ENCODE measurements at regions not wholly inside any gene's neighbourhood (a gene's known extent, or its start where the extent isn't known, plus 50 kb on each side); places are given as distances from the start of the nearest gene placed in this dataset.

DNA sequence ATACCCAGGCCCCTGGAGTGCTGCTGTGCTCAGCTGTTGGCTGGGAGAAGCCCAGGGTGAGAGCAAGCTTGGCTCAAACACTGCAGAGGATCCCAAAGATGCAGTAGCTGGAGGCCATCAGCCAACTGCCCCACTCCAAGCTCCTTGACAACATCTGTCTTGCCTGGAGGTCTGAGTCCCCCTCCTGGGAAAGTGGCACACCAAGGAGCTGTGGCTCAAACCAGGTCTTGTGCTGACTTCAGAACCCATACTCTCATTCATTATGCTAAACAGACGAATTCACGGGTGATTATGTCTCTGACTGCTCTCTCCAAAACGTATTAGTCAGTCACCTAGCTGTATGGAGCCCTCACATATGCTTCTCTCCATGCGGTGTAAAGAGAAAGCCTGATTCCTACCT is 206.1 kb downstream of the TTC32 start:
- H3K36me3 ChIP-seq = no peaks in the 10 kb centered on the region
- H3K9me3 ChIP-seq = peaks cover 0 to 24% (median 10%) of the 10 kb centered on the region in 11 donors
- intact Hi-C loops (cut with DNase I) = no loop called here
- WGBS, 2 donors = 73 to 78% methylated on average over 4 of the region's 4 CpGs
- H3K4me3 ChIP-seq = no peak overlapping the region
- ATAC-seq (no peak), DNase-seq (no peak)
- no peaks in the 10 kb centered on the region for H3K27me3 ChIP-seq
- TF ChIP-seq, protein P1, sequence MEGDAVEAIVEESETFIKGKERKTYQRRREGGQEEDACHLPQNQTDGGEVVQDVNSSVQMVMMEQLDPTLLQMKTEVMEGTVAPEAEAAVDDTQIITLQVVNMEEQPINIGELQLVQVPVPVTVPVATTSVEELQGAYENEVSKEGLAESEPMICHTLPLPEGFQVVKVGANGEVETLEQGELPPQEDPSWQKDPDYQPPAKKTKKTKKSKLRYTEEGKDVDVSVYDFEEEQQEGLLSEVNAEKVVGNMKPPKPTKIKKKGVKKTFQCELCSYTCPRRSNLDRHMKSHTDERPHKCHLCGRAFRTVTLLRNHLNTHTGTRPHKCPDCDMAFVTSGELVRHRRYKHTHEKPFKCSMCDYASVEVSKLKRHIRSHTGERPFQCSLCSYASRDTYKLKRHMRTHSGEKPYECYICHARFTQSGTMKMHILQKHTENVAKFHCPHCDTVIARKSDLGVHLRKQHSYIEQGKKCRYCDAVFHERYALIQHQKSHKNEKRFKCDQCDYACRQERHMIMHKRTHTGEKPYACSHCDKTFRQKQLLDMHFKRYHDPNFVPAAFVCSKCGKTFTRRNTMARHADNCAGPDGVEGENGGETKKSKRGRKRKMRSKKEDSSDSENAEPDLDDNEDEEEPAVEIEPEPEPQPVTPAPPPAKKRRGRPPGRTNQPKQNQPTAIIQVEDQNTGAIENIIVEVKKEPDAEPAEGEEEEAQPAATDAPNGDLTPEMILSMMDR (IDR thresholded peaks at IDR 0.05) = no peak
- H3K27ac ChIP-seq = no peak overlapping the region
- H3K4me1 ChIP-seq = no peaks in the 10 kb centered on the region

DNA sequence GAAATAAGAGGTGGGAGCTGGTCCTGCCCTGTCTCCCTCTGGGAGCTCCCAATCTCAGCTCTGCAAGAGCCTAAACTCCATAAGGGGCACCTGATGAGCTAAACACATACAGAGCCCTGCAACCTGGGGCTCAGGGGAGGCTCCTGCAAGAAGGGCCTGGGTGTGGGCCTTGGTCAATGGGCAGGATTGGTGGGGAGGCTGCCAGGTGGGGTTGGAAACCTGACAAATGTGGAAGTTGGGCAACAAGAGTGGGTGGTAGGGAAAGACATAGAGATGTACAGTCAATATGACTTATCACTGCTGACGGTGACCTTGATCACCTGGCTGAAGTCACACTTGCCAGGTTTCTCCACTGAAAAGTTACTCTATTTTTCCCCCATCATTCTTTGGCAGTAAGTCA is 209.9 kb downstream of the TTC32 start:
- H3K27ac ChIP-seq = no peak overlapping the region
- H3K36me3 ChIP-seq = no peaks in the 10 kb centered on the region
- peaks cover 0 to 9% (median 0%) of the 10 kb centered on the region in 9 donors for H3K4me1 ChIP-seq
- DNase-seq = no peak
- intact Hi-C loops (cut with DNase I) = no loop called here
- H3K9me3 ChIP-seq = peaks cover 0 to 9% (median 2%) of the 10 kb centered on the region in 11 donors
- H3K27me3 ChIP-seq = no peaks in the 10 kb centered on the region
- no peak for ATAC-seq
- TF ChIP-seq, protein P1 (IDR thresholded peaks at IDR 0.05) = no peak
- no peak overlapping the region for H3K4me3 ChIP-seq
- WGBS, 2 donors = 100% methylated on average over 1 of the region's 1 CpG

DNA sequence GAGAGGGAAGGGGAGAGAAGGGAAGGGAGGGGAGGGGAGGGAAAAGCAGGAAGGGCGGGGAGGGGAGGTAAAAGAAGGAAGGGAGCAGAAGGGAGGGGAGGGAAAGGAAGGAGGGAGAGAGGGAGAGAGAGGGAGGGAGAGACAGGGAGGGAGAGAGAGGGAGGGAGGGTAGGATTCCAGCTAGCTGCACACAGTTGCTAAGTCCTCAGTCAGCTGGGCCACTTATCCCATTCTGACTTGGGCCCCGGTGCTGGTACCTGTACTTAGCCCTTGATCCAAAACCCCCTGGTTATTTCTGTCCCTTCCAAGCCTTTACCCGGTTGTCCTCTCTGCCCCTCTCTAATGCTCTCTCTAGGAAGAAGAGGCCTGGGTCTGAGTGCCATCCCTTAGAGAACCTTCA is 211.4 kb downstream of the TTC32 start:
- DNase-seq = no peak
- 61 to 94% methylated on average over 3 of the region's 3 CpGs for WGBS, 2 donors
- intact Hi-C loops (cut with DNase I) = no loop called here

DNA sequence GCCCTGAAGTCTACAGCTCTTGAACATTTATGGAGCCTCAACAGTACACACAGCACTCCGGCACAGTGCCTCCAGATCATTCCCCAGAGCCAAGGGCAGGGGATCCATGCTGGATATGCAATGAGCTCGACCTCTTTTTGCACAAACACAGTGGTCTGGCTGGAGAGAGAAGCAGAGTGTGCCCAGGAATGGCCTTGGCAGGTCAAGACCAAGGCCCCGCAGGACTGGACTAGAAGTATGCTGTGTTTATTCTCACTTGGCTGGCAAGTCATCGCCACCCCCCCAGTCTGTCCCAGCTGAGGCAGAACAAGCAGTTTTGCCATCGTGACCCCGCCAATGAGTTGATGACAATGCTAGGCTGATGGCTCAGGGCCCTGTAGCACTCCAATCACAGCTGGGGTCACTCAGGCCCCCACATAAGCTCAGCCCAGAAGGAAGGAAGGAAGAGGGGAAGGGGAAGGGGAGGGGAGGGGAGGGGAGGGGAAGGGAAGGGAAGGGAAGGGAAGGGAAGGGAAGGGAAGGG is 212.1 kb downstream of the TTC32 start:
- intact Hi-C loops (cut with DNase I) = loop anchor here in 1 of 10 donors (10.0 kb wide), 1 partner anchor 325 kb away; no protein-coding TSS in a partner anchor
- no peaks in the 10 kb centered on the region for H3K9me3 ChIP-seq

More for the DNA sequence above, 211.4 kb downstream of the TTC32 start:
- H3K4me1 ChIP-seq = peaks cover 0 to 9% (median 0%) of the 10 kb centered on the region in 9 donors
- no peaks in the 10 kb centered on the region for H3K27me3 ChIP-seq
- H3K4me3 ChIP-seq = no peak overlapping the region
- no peak for ATAC-seq
- H3K27ac ChIP-seq = no peak overlapping the region
- TF ChIP-seq, protein P1 (IDR thresholded peaks at IDR 0.05) = no peak
- no peaks in the 10 kb centered on the region for H3K36me3 ChIP-seq
- H3K9me3 ChIP-seq = no peaks in the 10 kb centered on the region

More for the DNA sequence above, 212.1 kb downstream of the TTC32 start:
- Histone ChIP-seq H3K4me3 (no peak overlapping the region), H3K36me3 (no peaks in the 10 kb centered on the region), H3K27ac (no peak overlapping the region), H3K27me3 (no peaks in the 10 kb centered on the region), H3K4me1 (peaks cover 0 to 9% (median 0%) of the 10 kb centered on the region in 9 donors)
- TF ChIP-seq, protein P1 (IDR thresholded peaks at IDR 0.05) = no peak
- no peak for DNase-seq
- 92 to 94% methylated on average over 6 of the region's 6 CpGs for WGBS, 2 donors
- no peak for ATAC-seq
